Activated naive CD8-positive, alpha-beta T cell treated with anti-CD3 and anti-CD28 coated beads, Interleukin-2, amount 10 ng/mL, durations not matched to agents 7 days and 5 days (primary cell): ENCODE measurements at regions not wholly inside any gene's neighbourhood (a gene's known extent, or its start where the extent isn't known, plus 50 kb on each side); places are given as distances from the start of the nearest gene placed in this dataset.
"Not testable (repeated sequence)": the region's sequence is repeated elsewhere in the genome, so short reads cannot be mapped to it uniquely, and the experiment has no call there.

Source experiments
- ATAC-seq: fragments of 150-1000 bp; cut with Tn5 transposase; one replicate; pipeline ENCODE4 v1.10.0; 2021; ENCODE audit warnings: low read depth, moderate library complexity
- POLR2A ChIA-PET: fragments of 350-600 bp; sonication (Branson Sonifier 250); formaldehyde crosslinking; loops from one replicate; lab custom pipeline; 2021; ENCODE audit warnings: antibody characterized with exemption; lab: Charles Lee
- DNase-seq: peaks from one replicate; pipeline ENCODE4 v3.0.0; 2021
- H3K27ac Mint-ChIP-seq: one replicate; pipeline ENCODE4 v1.8.0; 2022; ENCODE audit warnings: mild to moderate bottlenecking, mixed read lengths
- H3K27me3 Mint-ChIP-seq: one replicate; pipeline ENCODE4 v1.8.0; 2022; ENCODE audit warnings: mild to moderate bottlenecking, moderate library complexity, mixed read lengths
- H3K36me3 Mint-ChIP-seq: one replicate; pipeline ENCODE4 v1.8.0; 2021; ENCODE audit warnings: mild to moderate bottlenecking, mixed read lengths
- H3K4me1 Mint-ChIP-seq: one replicate; pipeline ENCODE4 v1.8.0; 2021; ENCODE audit warnings: mixed read lengths
- H3K4me3 Mint-ChIP-seq: one replicate; pipeline ENCODE4 v1.8.0; 2022; ENCODE audit warnings: mild to moderate bottlenecking, moderate library complexity, mixed read lengths
- H3K9me3 Mint-ChIP-seq: one replicate; pipeline ENCODE4 v1.8.0; 2021; ENCODE audit warnings: mixed read lengths

DNA sequence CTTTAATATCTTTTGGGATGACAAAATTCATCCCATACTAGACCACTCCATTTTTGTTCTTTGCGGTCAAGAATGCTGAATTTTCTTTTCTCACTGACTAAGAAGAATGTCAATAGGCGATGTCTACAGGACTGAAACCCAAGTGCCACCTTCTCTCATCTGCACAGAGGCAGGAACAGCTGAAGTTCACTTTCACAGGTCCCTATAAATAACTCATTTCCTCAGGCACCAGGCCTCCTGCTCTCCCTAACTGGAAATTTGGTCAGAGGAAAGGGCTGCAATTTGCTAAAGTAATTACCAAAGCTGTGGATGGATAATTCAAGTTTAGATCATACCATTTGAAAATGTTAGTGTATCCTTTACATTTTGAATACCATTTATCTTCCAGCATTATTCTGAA lies 142.9 kb downstream of the DIRAS2 start:
- H3K27me3 Mint-ChIP-seq = peaks cover 7% of the 10 kb centered on the region
- DNase-seq = no peak
- ATAC-seq = no peak
- H3K4me1 Mint-ChIP-seq = no peaks in the 10 kb centered on the region
- H3K4me3 Mint-ChIP-seq = no peak overlapping the region
- H3K9me3 Mint-ChIP-seq = peaks cover 3% of the 10 kb centered on the region
- H3K36me3 Mint-ChIP-seq = no peaks in the 10 kb centered on the region
- H3K27ac Mint-ChIP-seq = no peak overlapping the region
- POLR2A ChIA-PET = no interaction called here

DNA sequence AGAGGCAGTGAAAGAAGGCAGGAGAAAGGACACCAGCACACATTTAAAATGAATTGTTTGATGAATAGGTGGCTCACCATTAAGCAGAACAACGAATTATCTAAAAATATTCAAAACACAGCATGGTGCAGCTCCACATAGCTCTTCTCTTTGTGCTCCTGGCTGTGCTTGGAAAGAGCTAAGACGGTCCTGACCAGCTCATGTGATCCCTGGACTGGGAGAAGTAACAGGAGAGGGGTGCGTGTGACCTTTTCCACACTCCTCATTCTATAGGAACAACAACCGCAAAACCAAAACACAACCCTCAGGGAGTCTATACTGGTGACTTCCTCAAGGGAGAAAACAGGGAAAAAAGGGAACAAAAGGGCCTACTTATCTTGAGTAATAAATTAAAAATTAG lies 140.5 kb downstream of the DIRAS2 start:
- H3K4me3 Mint-ChIP-seq = no peak overlapping the region
- POLR2A ChIA-PET = no interaction called here
- H3K27me3 Mint-ChIP-seq = peaks cover 3% of the 10 kb centered on the region
- H3K4me1 Mint-ChIP-seq = no peaks in the 10 kb centered on the region
- no peaks in the 10 kb centered on the region for H3K36me3 Mint-ChIP-seq
- ATAC-seq (no peak), DNase-seq (no peak)
- H3K9me3 Mint-ChIP-seq = peaks cover 3% of the 10 kb centered on the region
- no peak overlapping the region for H3K27ac Mint-ChIP-seq

DNA sequence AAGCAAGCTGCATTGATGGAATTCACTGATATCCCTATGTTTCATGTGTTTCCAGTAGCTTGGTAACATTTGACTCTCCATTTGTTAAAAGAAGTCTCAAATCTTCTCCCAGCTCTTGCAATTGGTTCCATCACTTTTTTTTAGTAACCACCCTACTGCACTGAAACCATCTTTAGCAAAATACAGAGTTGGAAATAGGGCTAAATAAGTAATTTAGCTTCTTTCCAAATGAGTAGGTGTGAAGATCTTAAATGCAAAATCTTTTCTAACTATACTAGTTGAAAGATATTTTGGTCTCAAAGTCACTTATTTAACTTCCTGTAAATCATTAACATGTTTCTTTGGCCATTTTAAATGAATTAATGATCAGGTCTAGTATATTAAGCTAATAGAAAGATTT lies 138.1 kb downstream of the DIRAS2 start:
- H3K9me3 Mint-ChIP-seq = peaks cover 3% of the 10 kb centered on the region
- no peak overlapping the region for H3K27ac Mint-ChIP-seq
- peaks cover under 1% of the 10 kb centered on the region for H3K27me3 Mint-ChIP-seq
- POLR2A ChIA-PET = no interaction called here
- ATAC-seq = no peak
- no peaks in the 10 kb centered on the region for H3K4me1 Mint-ChIP-seq
- no peak overlapping the region for H3K4me3 Mint-ChIP-seq
- H3K36me3 Mint-ChIP-seq = no peaks in the 10 kb centered on the region
- no peak for DNase-seq

DNA sequence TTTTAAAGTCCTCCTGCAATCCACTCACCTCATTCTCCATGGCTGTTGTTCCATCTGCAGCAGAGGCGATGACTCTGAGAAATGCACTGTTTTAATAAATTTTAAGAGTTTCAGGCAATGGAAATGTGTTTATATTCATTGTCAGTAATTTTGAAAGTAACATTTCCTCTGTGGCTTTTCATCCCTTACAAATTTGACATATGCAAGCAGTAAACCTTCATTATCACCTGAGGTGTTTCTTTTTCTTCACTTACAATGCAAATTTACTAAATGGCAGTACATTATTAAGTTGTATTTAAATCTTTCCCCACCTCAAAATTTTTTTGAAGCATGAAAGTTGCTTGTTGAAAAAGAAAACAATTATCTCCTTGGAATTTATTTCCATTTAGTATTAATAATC lies 136.9 kb downstream of the DIRAS2 start:
- H3K27ac Mint-ChIP-seq = no peak overlapping the region
- no peaks in the 10 kb centered on the region for H3K4me1 Mint-ChIP-seq
- POLR2A ChIA-PET = no interaction called here

DNA sequence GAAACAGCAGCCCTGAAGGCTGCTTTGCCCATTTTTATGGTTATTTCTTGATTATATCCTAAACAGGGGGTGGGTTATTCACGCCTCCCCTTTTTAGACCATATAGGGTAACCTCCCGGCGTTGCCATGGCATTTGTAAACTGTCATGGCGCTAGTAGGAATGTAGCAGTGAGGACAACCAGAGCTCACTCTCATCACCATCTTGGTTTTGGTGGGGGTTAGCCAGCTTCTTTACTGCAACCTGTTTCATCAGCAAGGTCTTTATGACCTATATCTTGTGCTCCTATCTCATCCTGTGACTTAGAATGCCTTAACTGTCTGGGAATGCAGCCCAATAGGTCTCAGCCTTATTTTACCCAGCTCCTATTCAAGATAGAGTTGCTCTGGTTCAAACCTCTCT lies 136.2 kb downstream of the DIRAS2 start:
- H3K27me3 Mint-ChIP-seq, H3K9me3 Mint-ChIP-seq, H3K4me3 Mint-ChIP-seq, DNase-seq, POLR2A ChIA-PET, H3K4me1 Mint-ChIP-seq, H3K36me3 Mint-ChIP-seq, H3K27ac Mint-ChIP-seq, ATAC-seq: not testable (repeated sequence)

More for the DNA sequence above, 136.9 kb downstream of the DIRAS2 start:
- Mint-ChIP-seq H3K9me3 (peaks cover 3% of the 10 kb centered on the region), H3K27me3 (no peaks in the 10 kb centered on the region), H3K36me3 (no peaks in the 10 kb centered on the region), H3K4me3 (no peak overlapping the region)
- DNase-seq (no peak), ATAC-seq (no peak)

DNA sequence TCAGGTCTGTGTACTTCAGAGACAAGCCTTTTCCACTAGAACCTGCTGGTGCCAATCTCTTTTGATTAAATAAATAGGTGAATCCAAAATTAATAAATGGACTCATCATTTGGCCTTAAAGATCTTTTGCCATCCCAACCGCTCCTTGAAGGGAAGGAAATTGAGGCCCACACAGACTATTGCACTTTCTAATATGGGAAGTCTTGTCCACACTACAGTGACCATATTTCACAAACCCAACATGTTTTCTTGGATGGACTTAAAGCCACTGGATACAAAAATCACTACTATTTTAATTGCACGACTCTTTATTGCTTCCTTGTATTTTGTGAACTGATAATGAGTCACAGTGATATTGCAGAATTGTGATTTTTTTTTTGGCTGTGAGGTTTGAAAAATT lies 135.0 kb downstream of the DIRAS2 start:
- Mint-ChIP-seq H3K27me3 (no peaks in the 10 kb centered on the region), H3K27ac (no peak overlapping the region), H3K4me1 (no peaks in the 10 kb centered on the region), H3K9me3 (peaks cover 3% of the 10 kb centered on the region), H3K36me3 (no peaks in the 10 kb centered on the region), H3K4me3 (no peak overlapping the region)
- POLR2A ChIA-PET = no interaction called here
- DNase-seq (no peak), ATAC-seq (no peak)

DNA sequence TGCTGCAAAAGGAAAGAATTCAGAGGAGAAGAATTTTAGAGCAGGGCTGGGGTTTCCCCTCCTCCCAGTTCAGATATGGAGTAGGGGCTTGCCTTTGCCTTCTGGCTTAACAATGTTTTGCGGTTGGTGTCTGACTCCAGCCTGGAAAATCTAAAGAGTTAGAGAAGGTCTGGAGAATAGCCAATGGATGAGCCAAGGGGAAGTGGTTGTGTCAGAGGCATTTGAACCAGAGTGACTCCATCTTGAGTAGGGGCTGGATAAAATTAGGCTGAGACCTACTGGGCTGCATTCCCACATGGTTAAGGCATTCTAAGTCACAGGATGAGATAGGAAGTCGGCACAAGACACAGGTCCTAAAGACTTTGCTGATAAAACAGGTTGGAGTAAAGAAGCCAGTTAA lies 133.7 kb downstream of the DIRAS2 start:
- POLR2A ChIA-PET = no interaction called here
- H3K27me3 Mint-ChIP-seq = peaks cover 6% of the 10 kb centered on the region
- DNase-seq = no peak
- no peak overlapping the region for H3K4me3 Mint-ChIP-seq
- no peaks in the 10 kb centered on the region for H3K9me3 Mint-ChIP-seq
- H3K4me1 Mint-ChIP-seq = no peaks in the 10 kb centered on the region
- ATAC-seq = no peak
- H3K27ac Mint-ChIP-seq = no peak overlapping the region
- H3K36me3 Mint-ChIP-seq = no peaks in the 10 kb centered on the region

DNA sequence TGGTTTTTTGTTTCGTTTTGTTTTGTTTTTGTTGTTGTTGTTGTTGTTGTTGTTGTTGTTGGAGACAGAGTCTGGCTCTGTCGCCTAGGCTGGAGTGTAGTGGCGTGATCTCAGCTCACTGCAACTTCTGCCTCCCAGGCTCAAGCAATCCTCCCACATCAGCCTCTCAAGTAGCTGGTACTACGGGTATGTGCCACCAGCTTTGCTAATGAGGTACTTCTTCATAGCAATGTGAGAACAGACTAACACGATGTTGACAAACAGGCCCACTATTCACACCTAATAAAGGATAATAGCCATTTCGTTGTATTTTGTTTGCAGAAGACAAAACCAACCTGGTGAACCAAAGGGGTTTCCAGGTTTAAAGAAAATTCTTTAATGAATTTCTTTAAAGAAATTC lies 130.9 kb downstream of the DIRAS2 start:
- H3K9me3 Mint-ChIP-seq = no peaks in the 10 kb centered on the region
- peaks cover 10% of the 10 kb centered on the region for H3K27me3 Mint-ChIP-seq
- no peak overlapping the region for H3K27ac Mint-ChIP-seq
- no peak overlapping the region for H3K4me3 Mint-ChIP-seq
- POLR2A ChIA-PET = no interaction called here
- H3K36me3 Mint-ChIP-seq = no peaks in the 10 kb centered on the region
- DNase-seq = no peak
- no peak for ATAC-seq
- no peaks in the 10 kb centered on the region for H3K4me1 Mint-ChIP-seq

DNA sequence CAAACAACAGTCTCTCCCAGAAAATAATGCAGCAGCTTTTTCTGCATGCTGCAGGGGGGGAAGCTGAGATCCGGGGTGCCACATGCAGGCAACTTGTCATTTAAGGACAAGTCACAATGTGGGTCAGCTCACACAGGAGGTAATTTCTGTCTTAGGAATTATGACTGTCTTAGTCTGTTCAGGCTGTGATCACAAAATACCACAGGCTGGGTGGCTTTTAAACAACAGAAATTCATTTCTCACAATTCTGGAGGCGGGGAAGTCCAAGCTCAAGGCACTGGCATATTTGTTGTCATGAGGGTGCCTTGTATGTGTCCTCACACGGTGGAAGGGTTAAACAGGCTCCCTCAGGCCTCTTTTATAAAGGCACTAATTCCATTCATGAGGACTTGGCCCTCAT lies 127.7 kb downstream of the DIRAS2 start:
- POLR2A ChIA-PET = no interaction called here
- H3K36me3 Mint-ChIP-seq = no peaks in the 10 kb centered on the region
- no peak overlapping the region for H3K27ac Mint-ChIP-seq
- ATAC-seq = no peak
- peaks cover 12% of the 10 kb centered on the region for H3K27me3 Mint-ChIP-seq
- no peak for DNase-seq
- H3K4me1 Mint-ChIP-seq = no peaks in the 10 kb centered on the region
- no peaks in the 10 kb centered on the region for H3K9me3 Mint-ChIP-seq
- no peak overlapping the region for H3K4me3 Mint-ChIP-seq

DNA sequence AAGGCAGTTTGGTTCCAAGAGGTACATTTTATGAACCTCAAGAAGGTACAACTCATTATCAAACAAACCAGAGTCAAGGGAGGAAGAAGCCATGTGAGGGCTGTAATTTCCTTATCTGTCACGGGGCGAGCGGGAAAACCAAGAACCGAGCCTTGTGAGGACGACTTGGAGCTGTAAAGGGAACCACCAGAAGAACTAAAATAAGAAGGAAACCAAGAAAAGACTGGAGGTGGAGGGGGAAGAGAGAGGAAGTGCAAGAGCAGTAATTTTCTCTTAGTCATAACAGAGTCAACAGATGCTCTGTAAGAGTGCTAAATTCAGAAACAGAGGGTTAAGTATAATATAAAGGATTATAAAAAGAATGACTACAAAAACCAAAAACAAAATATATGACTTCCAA lies 127.1 kb downstream of the DIRAS2 start:
- Mint-ChIP-seq H3K27me3 (peaks cover 12% of the 10 kb centered on the region), H3K27ac (no peak overlapping the region), H3K9me3 (no peaks in the 10 kb centered on the region), H3K4me1 (no peaks in the 10 kb centered on the region), H3K4me3 (no peak overlapping the region), H3K36me3 (no peaks in the 10 kb centered on the region)
- DNase-seq (no peak), ATAC-seq (no peak)
- POLR2A ChIA-PET = no interaction called here

DNA sequence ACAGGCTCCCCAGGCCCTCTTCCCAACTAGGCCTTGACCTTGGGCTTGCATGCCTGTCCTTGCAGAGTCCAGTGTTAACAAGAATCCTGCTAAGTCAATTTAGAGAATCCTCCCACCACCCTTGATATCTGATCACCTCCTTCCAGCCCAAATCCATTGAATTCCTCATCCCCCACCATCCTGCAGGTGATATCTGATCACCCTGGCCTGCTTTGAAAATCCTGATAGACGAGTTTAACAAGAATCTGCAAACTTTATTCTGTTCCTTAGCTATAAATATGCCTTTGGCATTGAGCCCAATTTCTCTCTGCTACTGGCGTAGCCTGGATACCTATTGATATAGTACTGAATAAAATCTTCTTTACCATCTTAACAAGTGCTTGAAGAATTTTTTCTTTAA lies 125.5 kb downstream of the DIRAS2 start:
- no peak overlapping the region for H3K4me3 Mint-ChIP-seq
- POLR2A ChIA-PET = no interaction called here
- no peaks in the 10 kb centered on the region for H3K36me3 Mint-ChIP-seq

DNA sequence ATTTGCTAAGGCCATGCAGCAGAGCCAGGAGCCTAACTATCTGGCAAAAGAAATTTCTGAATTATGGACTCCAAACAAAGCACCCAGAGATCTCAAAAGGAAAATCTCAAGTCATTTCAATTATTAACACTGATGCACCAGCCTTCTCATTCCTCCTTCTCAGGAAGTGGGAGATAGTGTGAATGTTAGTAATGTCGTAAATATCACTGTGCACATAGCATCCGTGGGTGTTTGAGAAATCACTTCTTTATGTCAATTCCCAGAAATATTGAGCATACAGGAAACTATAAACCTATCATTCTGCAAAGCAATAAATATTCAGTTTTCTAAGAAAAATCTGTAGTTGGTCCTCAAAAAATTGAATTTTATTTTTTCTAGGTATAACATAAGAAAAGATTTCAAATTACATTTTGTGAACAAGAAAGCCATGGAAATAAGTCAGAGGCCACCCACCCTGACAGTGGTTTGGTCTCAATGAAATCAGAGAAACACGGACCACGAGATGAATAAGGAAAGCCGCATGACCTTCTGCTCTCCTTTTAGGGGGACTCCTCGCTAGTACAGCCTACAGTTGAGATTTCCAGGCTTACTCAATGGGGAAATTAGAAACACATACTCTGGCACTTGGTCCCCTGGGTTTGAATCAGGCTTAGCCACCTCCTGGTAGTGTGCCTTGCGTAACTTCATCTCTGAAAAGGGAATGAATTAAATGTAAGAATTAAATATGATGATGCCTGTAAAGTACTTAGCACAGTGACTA lies 120.6 kb downstream of the DIRAS2 start:
- no peaks in the 10 kb centered on the region for H3K4me1 Mint-ChIP-seq
- no peaks in the 10 kb centered on the region for H3K9me3 Mint-ChIP-seq
- DNase-seq = no peak
- POLR2A ChIA-PET = no interaction called here
- H3K4me3 Mint-ChIP-seq = no peak overlapping the region
- H3K27me3 Mint-ChIP-seq = peaks cover 18% of the 10 kb centered on the region
- no peak overlapping the region for H3K27ac Mint-ChIP-seq
- ATAC-seq = no peak
- H3K36me3 Mint-ChIP-seq = no peaks in the 10 kb centered on the region

More for the DNA sequence above, 125.5 kb downstream of the DIRAS2 start:
- Mint-ChIP-seq H3K4me1 (no peaks in the 10 kb centered on the region), H3K27ac (no peak overlapping the region), H3K27me3 (peaks cover 22% of the 10 kb centered on the region), H3K9me3 (no peaks in the 10 kb centered on the region)
- no peak for DNase-seq
- ATAC-seq = no peak

DNA sequence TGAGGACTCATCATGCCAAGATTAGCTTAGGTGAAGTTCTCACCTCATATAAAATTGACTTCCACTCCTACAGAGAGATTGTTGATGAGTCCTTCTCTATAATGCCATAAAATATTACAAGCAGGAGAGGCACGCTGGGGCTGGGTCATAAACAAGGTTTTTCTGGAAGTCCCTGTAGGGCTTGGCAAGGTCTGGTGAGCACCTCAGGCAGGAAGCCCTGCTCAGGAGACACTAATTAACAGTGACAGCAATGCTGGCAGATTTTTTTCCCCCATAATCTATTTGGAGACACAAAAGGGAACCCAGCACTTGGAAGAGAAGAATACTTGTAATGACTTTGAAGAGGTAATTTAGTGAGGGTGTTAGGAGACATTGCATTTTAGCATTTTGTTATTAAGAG lies 118.7 kb downstream of the DIRAS2 start:
- H3K4me3 Mint-ChIP-seq = no peak overlapping the region
- DNase-seq (no peak), ATAC-seq (no peak)
- peaks cover 27% of the 10 kb centered on the region for H3K27me3 Mint-ChIP-seq
- H3K27ac Mint-ChIP-seq = no peak overlapping the region
- H3K36me3 Mint-ChIP-seq = no peaks in the 10 kb centered on the region
- POLR2A ChIA-PET = no interaction called here
- H3K9me3 Mint-ChIP-seq = no peaks in the 10 kb centered on the region
- H3K4me1 Mint-ChIP-seq = no peaks in the 10 kb centered on the region

DNA sequence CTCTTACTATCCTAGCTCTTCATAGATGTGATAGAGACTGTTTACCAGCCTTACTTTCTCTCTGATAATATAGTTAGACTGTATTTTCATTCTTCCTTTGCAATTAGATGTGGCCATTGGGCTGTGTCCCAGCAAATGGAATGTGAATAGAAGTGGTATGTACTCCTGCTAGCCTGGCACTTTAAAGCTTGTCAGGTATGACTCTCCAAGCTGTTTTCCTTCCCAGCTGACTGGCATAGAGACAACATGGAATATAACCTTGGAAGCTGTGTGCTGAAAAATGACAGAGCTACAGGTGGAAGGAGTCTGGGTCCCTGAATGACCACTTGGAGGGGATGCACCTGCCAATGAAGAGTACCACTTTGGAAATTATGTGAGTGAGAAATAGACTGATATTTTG lies 116.2 kb downstream of the DIRAS2 start:
- no peaks in the 10 kb centered on the region for H3K9me3 Mint-ChIP-seq
- DNase-seq (no peak), ATAC-seq (no peak)
- no peak overlapping the region for H3K4me3 Mint-ChIP-seq
- no peaks in the 10 kb centered on the region for H3K4me1 Mint-ChIP-seq
- POLR2A ChIA-PET = no interaction called here
- H3K36me3 Mint-ChIP-seq = no peaks in the 10 kb centered on the region
- peaks cover 21% of the 10 kb centered on the region for H3K27me3 Mint-ChIP-seq
- no peak overlapping the region for H3K27ac Mint-ChIP-seq
